Fibroblast of lung (primary cell): ENCODE measurements at regions not wholly inside any gene's neighbourhood (a gene's known extent, or its start where the extent isn't known, plus 50 kb on each side); places are given as distances from the start of the nearest gene placed in this dataset.

Experiments
- EZH2 ChIP-seq: IDR thresholded peaks from 2 replicates; pipeline ENCODE4 v1.5.1; 2012; ENCODE audit warnings: low read length, control low read depth, mild to moderate bottlenecking; ENCODE audit errors: missing control alignments
- TF ChIP-seq, protein P1 (sequence below), 2 donors: IDR thresholded peaks in 1 of 2; conservative IDR thresholded peaks in 1 of 2; 1 replicate in 1 of 2; 2 replicates in 1 of 2; pipeline ENCODE4 v1.5.1; 2011 to 2012; ENCODE audit warnings: low read length in 2 of 2, control low read depth in 1 of 2, inconsistent platforms in 1 of 2, low read depth in 1 of 2, mild to moderate bottlenecking in 1 of 2

- TF ChIP-seq, protein P1, sequence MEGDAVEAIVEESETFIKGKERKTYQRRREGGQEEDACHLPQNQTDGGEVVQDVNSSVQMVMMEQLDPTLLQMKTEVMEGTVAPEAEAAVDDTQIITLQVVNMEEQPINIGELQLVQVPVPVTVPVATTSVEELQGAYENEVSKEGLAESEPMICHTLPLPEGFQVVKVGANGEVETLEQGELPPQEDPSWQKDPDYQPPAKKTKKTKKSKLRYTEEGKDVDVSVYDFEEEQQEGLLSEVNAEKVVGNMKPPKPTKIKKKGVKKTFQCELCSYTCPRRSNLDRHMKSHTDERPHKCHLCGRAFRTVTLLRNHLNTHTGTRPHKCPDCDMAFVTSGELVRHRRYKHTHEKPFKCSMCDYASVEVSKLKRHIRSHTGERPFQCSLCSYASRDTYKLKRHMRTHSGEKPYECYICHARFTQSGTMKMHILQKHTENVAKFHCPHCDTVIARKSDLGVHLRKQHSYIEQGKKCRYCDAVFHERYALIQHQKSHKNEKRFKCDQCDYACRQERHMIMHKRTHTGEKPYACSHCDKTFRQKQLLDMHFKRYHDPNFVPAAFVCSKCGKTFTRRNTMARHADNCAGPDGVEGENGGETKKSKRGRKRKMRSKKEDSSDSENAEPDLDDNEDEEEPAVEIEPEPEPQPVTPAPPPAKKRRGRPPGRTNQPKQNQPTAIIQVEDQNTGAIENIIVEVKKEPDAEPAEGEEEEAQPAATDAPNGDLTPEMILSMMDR (conservative IDR thresholded peaks at IDR 0.05 in 1 of 2, IDR thresholded peaks at IDR 0.05 in 1 of 2; ENCODE audit: low read depth in 1 of 2, low read length in 2 of 2) = no peak
- no peak for TF ChIP-seq EZH2
Observed at GRCh38 chr7:117979954-117980497, 106.8 kb upstream of the CTTNBP2 start.
